ENCODE measurements at regions not wholly inside any gene's neighbourhood (a gene's known extent, or its start where the extent isn't known, plus 50 kb on each side); places are given as distances from the start of the nearest gene placed in this dataset.

DNA sequence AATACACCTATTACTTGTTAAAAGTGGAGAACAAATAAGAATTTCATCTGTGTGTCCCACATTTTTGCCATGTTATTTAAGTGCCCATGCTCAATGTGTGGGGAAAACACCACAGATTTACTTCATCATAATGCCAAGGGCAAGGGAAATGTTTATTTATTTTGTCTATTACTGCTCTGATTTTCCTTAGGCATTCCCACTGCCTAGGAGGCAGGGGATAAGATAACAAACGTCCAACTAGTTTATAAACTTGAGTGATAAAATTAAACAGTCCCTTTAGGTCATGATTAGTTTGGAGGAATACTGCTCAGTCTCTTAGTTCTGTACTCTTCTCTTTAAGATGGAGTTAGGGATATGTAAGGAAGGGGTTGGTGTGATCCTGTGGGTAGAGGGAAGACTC lies 598.4 kb upstream of the MARCKS start:
- H3K4me3 ChIP-seq (ENCODE audit: insufficient read depth in 1 of 2, low read depth in 1 of 2, low read length in 2 of 2), result no peak overlapping the region
- no peak overlapping the region for H2BK15ac ChIP-seq (ENCODE audit: low read depth, poor library complexity, severe bottlenecking)
- no peak overlapping the region for H2BK5ac ChIP-seq (ENCODE audit: low read depth, low read length, poor library complexity, severe bottlenecking)
- peaks cover 16% of the 10 kb centered on the region for H3K9me3 ChIP-seq (ENCODE audit: control insufficient read depth, low read length)
- no peak overlapping the region for H3K23ac ChIP-seq (ENCODE audit: low read length in 2 of 2)
- H2BK120ac ChIP-seq (ENCODE audit: low read depth, low read length), result no peak overlapping the region
- peak overlapping the region in 1 of 2 experiments; percentile 94 for H3K4ac ChIP-seq (ENCODE audit: low read depth in 1 of 2, low read length in 2 of 2)
- WGBS, result 20% methylated on average over 1 of the region's 1 CpG
- H3K4me1 ChIP-seq (ENCODE audit: control insufficient read depth, insufficient read depth, low read depth, low read length), result no peaks in the 10 kb centered on the region
- peak; percentile 8 for DNase-seq
- peak overlapping the region; percentile 49 to 89 for H2BK12ac ChIP-seq (ENCODE audit: low read length in 2 of 2)
- H2AK5ac ChIP-seq (ENCODE audit: low read length, severe bottlenecking), result no peak overlapping the region
- H4K91ac ChIP-seq (ENCODE audit: low read length), result no peak overlapping the region
- no peaks in the 10 kb centered on the region for H3K79me1 ChIP-seq (replicated peaks; ENCODE audit: low read length, poor library complexity, severe bottlenecking)
- H3K14ac ChIP-seq (ENCODE audit: low read length in 2 of 2), result peak overlapping the region in 1 of 2 experiments; percentile 98
- H3K36me3 ChIP-seq (ENCODE audit: control insufficient read depth in 1 of 2, insufficient read depth in 2 of 2, low read depth in 1 of 2, low read length in 2 of 2), result no peaks in the 10 kb centered on the region
- H3K4me2 ChIP-seq (ENCODE audit: low read length, poor library complexity, severe bottlenecking), result no peak overlapping the region
- H3K9ac ChIP-seq (ENCODE audit: low read length), result no peak overlapping the region
- no peak overlapping the region for H2AFZ ChIP-seq (ENCODE audit: low read depth, low read length)
- no peaks in the 10 kb centered on the region for H3K27me3 ChIP-seq (ENCODE audit: control insufficient read depth in 1 of 2, insufficient read depth in 1 of 2, low read length in 2 of 2)
- peak overlapping the region; percentile 92 for H4K8ac ChIP-seq (ENCODE audit: low read length)
- no peak overlapping the region for H3K27ac ChIP-seq (ENCODE audit: low read length, poor library complexity, severe bottlenecking)
- H3K18ac ChIP-seq (ENCODE audit: low read depth in 1 of 2, low read length in 2 of 2), result peak overlapping the region in 1 of 2 experiments; percentile 75

DNA sequence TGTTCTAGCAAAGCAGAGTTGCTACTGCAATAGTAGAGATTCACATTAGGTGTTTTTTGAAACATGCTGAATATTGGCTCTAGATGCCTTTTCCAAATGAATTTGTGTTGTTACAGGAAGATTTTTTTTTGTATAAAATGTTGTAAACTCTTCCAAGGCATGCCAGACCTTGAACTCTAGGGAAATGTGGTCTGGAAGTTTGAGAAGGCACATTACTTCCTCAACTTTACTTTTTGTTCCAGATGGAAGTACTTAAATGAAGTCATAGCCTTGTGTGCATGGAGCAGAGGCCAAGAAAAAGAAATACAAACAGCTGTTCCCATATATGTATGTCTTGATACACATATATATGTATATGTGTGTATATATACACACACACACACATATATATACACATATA lies 585.7 kb upstream of the MARCKS start:
- no peak overlapping the region for H4K8ac ChIP-seq (ENCODE audit: low read length)
- no peak overlapping the region for H2AFZ ChIP-seq (ENCODE audit: low read depth, low read length)
- no peak overlapping the region for H3K4me2 ChIP-seq (ENCODE audit: low read length, poor library complexity, severe bottlenecking)
- H2AK5ac ChIP-seq (ENCODE audit: low read length, severe bottlenecking), result no peak overlapping the region
- H3K9ac ChIP-seq (ENCODE audit: low read length), result no peak overlapping the region
- no peak overlapping the region for H3K14ac ChIP-seq (ENCODE audit: low read length in 2 of 2)
- H3K4ac ChIP-seq (ENCODE audit: low read depth in 1 of 2, low read length in 2 of 2), result no peak overlapping the region
- DNase-seq, result no peak
- H3K23ac ChIP-seq (ENCODE audit: low read length in 2 of 2), result no peak overlapping the region
- H3K27ac ChIP-seq (ENCODE audit: low read length, poor library complexity, severe bottlenecking), result no peak overlapping the region
- H3K18ac ChIP-seq (ENCODE audit: low read depth in 1 of 2, low read length in 2 of 2), result no peak overlapping the region
- no peak overlapping the region for H2BK120ac ChIP-seq (ENCODE audit: low read depth, low read length)
- H3K9me3 ChIP-seq (ENCODE audit: control insufficient read depth, low read length), result peaks cover 43% of the 10 kb centered on the region
- H3K27me3 ChIP-seq (ENCODE audit: control insufficient read depth in 1 of 2, insufficient read depth in 1 of 2, low read length in 2 of 2), result no peaks in the 10 kb centered on the region
- H3K4me1 ChIP-seq (ENCODE audit: control insufficient read depth, insufficient read depth, low read depth, low read length), result no peaks in the 10 kb centered on the region
- no peak overlapping the region for H2BK15ac ChIP-seq (ENCODE audit: low read depth, poor library complexity, severe bottlenecking)
- H2BK5ac ChIP-seq (ENCODE audit: low read depth, low read length, poor library complexity, severe bottlenecking), result no peak overlapping the region
- H3K36me3 ChIP-seq (ENCODE audit: control insufficient read depth in 1 of 2, insufficient read depth in 2 of 2, low read depth in 1 of 2, low read length in 2 of 2), result no peaks in the 10 kb centered on the region
- no peak overlapping the region for H2BK12ac ChIP-seq (ENCODE audit: low read length in 2 of 2)
- H3K4me3 ChIP-seq (ENCODE audit: insufficient read depth in 1 of 2, low read depth in 1 of 2, low read length in 2 of 2), result no peak overlapping the region
- no peak overlapping the region for H4K91ac ChIP-seq (ENCODE audit: low read length)
- no peaks in the 10 kb centered on the region for H3K79me1 ChIP-seq (replicated peaks; ENCODE audit: low read length, poor library complexity, severe bottlenecking)

- H3K9me3 ChIP-seq (ENCODE audit: control insufficient read depth, low read length), result no peaks in the 10 kb centered on the region
- H2BK12ac ChIP-seq (ENCODE audit: low read length in 2 of 2), result no peak overlapping the region
- H3K4me3 ChIP-seq (ENCODE audit: insufficient read depth in 1 of 2, low read depth in 1 of 2, low read length in 2 of 2), result no peak overlapping the region
- H3K18ac ChIP-seq (ENCODE audit: low read depth in 1 of 2, low read length in 2 of 2), result no peak overlapping the region
- DNase-seq, result no peak
- no CpG with 5 or more reads among the region's 2 CpGs for WGBS
- H3K9ac ChIP-seq (ENCODE audit: low read length), result no peak overlapping the region
- no peak overlapping the region for H2BK15ac ChIP-seq (ENCODE audit: low read depth, poor library complexity, severe bottlenecking)
- no peak overlapping the region for H3K14ac ChIP-seq (ENCODE audit: low read length in 2 of 2)
- no peaks in the 10 kb centered on the region for H3K27me3 ChIP-seq (ENCODE audit: control insufficient read depth in 1 of 2, insufficient read depth in 1 of 2, low read length in 2 of 2)
- no peak overlapping the region for H3K4me2 ChIP-seq (ENCODE audit: low read length, poor library complexity, severe bottlenecking)
- H3K27ac ChIP-seq (ENCODE audit: low read length, poor library complexity, severe bottlenecking), result no peak overlapping the region
- no peak overlapping the region for H2BK120ac ChIP-seq (ENCODE audit: low read depth, low read length)
- no peaks in the 10 kb centered on the region for H3K36me3 ChIP-seq (ENCODE audit: control insufficient read depth in 1 of 2, insufficient read depth in 2 of 2, low read depth in 1 of 2, low read length in 2 of 2)
- no peak overlapping the region for H2BK5ac ChIP-seq (ENCODE audit: low read depth, low read length, poor library complexity, severe bottlenecking)
- no peak overlapping the region for H3K23ac ChIP-seq (ENCODE audit: low read length in 2 of 2)
- H3K79me1 ChIP-seq (replicated peaks; ENCODE audit: low read length, poor library complexity, severe bottlenecking), result no peaks in the 10 kb centered on the region
- H4K91ac ChIP-seq (ENCODE audit: low read length), result no peak overlapping the region
- no peak overlapping the region for H2AK5ac ChIP-seq (ENCODE audit: low read length, severe bottlenecking)
- no peaks in the 10 kb centered on the region for H3K4me1 ChIP-seq (ENCODE audit: control insufficient read depth, insufficient read depth, low read depth, low read length)
- H4K8ac ChIP-seq (ENCODE audit: low read length), result no peak overlapping the region
- no peak overlapping the region for H3K4ac ChIP-seq (ENCODE audit: low read depth in 1 of 2, low read length in 2 of 2)
- H2AFZ ChIP-seq (ENCODE audit: low read depth, low read length), result no peak overlapping the region
Observed at GRCh38 chr6:113276601-113277000, 580.5 kb upstream of the MARCKS start.

- Histone ChIP-seq H3K9me3 (ENCODE audit: control insufficient read depth, low read length) (no peaks in the 10 kb centered on the region), H3K4ac (ENCODE audit: low read depth in 1 of 2, low read length in 2 of 2) (no peak overlapping the region), H4K91ac (ENCODE audit: low read length) (no peak overlapping the region), H3K27ac (ENCODE audit: low read length, poor library complexity, severe bottlenecking) (no peak overlapping the region), H2BK12ac (ENCODE audit: low read length in 2 of 2) (no peak overlapping the region), H3K18ac (ENCODE audit: low read depth in 1 of 2, low read length in 2 of 2) (no peak overlapping the region), H3K14ac (ENCODE audit: low read length in 2 of 2) (no peak overlapping the region), H3K27me3 (ENCODE audit: control insufficient read depth in 1 of 2, insufficient read depth in 1 of 2, low read length in 2 of 2) (no peaks in the 10 kb centered on the region), H3K36me3 (ENCODE audit: control insufficient read depth in 1 of 2, insufficient read depth in 2 of 2, low read depth in 1 of 2, low read length in 2 of 2) (no peaks in the 10 kb centered on the region), H3K4me1 (ENCODE audit: control insufficient read depth, insufficient read depth, low read depth, low read length) (no peaks in the 10 kb centered on the region), H4K8ac (ENCODE audit: low read length) (no peak overlapping the region), H3K4me2 (ENCODE audit: low read length, poor library complexity, severe bottlenecking) (no peak overlapping the region), H2AFZ (ENCODE audit: low read depth, low read length) (no peak overlapping the region), H2BK120ac (ENCODE audit: low read depth, low read length) (no peak overlapping the region), H3K23ac (ENCODE audit: low read length in 2 of 2) (no peak overlapping the region), H2AK5ac (ENCODE audit: low read length, severe bottlenecking) (no peak overlapping the region), H3K9ac (ENCODE audit: low read length) (no peak overlapping the region), H2BK15ac (ENCODE audit: low read depth, poor library complexity, severe bottlenecking) (no peak overlapping the region), H3K79me1 (replicated peaks; ENCODE audit: low read length, poor library complexity, severe bottlenecking) (no peaks in the 10 kb centered on the region), H3K4me3 (ENCODE audit: insufficient read depth in 1 of 2, low read depth in 1 of 2, low read length in 2 of 2) (no peak overlapping the region), H2BK5ac (ENCODE audit: low read depth, low read length, poor library complexity, severe bottlenecking) (no peak overlapping the region)
- DNase-seq, result no peak
- no CpG with 5 or more reads among the region's 1 CpG for WGBS
Observed at GRCh38 chr6:113277111-113277510, 580.0 kb upstream of the MARCKS start.

All from mesenchymal stem cell (in vitro differentiated cells and primary cell).